ENCODE measurements at regions not wholly inside any gene's neighbourhood (a gene's known extent, or its start where the extent isn't known, plus 50 kb on each side); places are given as distances from the start of the nearest gene placed in this dataset.

DNA sequence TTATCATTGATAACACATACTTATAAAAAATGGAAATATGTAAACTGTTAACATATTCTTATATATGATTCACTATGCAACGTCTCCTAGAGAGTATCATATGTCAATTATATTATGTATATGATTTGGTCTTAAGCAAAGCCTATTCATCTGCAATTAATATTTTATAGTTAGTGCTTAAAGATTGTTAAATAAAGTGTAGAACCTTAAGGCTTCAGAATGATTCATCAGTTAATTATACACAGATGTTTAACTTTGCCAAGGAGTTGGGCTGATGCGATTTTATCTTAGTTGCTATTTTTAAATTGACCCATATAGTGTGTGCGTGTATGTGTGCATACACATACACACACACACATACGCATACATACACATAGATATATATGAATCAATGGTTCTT is 323.1 kb downstream of the RBM43 start (continued):
- TF ChIP-seq, protein P1, sequence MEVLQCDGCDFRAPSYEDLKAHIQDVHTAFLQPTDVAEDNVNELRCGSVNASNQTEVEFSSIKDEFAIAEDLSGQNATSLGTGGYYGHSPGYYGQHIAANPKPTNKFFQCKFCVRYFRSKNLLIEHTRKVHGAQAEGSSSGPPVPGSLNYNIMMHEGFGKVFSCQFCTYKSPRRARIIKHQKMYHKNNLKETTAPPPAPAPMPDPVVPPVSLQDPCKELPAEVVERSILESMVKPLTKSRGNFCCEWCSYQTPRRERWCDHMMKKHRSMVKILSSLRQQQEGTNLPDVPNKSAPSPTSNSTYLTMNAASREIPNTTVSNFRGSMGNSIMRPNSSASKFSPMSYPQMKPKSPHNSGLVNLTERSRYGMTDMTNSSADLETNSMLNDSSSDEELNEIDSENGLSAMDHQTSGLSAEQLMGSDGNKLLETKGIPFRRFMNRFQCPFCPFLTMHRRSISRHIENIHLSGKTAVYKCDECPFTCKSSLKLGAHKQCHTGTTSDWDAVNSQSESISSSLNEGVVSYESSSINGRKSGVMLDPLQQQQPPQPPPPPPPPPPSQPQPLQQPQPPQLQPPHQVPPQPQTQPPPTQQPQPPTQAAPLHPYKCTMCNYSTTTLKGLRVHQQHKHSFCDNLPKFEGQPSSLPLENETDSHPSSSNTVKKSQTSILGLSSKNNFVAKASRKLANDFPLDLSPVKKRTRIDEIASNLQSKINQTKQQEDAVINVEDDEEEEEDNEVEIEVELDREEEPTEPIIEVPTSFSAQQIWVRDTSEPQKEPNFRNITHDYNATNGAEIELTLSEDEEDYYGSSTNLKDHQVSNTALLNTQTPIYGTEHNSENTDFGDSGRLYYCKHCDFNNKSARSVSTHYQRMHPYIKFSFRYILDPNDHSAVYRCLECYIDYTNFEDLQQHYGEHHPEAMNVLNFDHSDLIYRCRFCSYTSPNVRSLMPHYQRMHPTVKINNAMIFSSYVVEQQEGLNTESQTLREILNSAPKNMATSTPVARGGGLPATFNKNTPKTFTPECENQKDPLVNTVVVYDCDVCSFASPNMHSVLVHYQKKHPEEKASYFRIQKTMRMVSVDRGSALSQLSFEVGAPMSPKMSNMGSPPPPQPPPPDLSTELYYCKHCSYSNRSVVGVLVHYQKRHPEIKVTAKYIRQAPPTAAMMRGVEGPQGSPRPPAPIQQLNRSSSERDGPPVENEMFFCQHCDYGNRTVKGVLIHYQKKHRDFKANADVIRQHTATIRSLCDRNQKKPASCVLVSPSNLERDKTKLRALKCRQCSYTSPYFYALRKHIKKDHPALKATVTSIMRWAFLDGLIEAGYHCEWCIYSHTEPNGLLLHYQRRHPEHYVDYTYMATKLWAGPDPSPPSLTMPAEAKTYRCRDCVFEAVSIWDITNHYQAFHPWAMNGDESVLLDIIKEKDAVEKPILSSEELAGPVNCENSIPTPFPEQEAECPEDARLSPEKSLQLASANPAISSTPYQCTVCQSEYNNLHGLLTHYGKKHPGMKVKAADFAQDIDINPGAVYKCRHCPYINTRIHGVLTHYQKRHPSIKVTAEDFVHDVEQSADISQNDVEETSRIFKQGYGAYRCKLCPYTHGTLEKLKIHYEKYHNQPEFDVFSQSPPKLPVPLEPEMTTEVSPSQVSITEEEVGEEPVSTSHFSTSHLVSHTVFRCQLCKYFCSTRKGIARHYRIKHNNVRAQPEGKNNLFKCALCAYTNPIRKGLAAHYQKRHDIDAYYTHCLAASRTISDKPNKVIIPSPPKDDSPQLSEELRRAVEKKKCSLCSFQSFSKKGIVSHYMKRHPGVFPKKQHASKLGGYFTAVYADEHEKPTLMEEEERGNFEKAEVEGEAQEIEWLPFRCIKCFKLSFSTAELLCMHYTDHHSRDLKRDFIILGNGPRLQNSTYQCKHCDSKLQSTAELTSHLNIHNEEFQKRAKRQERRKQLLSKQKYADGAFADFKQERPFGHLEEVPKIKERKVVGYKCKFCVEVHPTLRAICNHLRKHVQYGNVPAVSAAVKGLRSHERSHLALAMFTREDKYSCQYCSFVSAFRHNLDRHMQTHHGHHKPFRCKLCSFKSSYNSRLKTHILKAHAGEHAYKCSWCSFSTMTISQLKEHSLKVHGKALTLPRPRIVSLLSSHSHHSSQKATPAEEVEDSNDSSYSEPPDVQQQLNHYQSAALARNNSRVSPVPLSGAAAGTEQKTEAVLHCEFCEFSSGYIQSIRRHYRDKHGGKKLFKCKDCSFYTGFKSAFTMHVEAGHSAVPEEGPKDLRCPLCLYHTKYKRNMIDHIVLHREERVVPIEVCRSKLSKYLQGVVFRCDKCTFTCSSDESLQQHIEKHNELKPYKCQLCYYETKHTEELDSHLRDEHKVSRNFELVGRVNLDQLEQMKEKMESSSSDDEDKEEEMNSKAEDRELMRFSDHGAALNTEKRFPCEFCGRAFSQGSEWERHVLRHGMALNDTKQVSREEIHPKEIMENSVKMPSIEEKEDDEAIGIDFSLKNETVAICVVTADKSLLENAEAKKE (CRISPR knock-in tag; IDR thresholded peaks at IDR 0.05) = no peak
- TF ChIP-seq STAT1 (IDR thresholded peaks at IDR 0.05; ENCODE audit: unreplicated experiment) (no peak), JUNB (IDR thresholded peaks at IDR 0.05; ENCODE audit: unreplicated experiment) (no peak), EZH2phosphoT487 (IDR thresholded peaks at IDR 0.05; ENCODE audit: unreplicated experiment) (no peak)
- TF ChIP-seq, protein P2, sequence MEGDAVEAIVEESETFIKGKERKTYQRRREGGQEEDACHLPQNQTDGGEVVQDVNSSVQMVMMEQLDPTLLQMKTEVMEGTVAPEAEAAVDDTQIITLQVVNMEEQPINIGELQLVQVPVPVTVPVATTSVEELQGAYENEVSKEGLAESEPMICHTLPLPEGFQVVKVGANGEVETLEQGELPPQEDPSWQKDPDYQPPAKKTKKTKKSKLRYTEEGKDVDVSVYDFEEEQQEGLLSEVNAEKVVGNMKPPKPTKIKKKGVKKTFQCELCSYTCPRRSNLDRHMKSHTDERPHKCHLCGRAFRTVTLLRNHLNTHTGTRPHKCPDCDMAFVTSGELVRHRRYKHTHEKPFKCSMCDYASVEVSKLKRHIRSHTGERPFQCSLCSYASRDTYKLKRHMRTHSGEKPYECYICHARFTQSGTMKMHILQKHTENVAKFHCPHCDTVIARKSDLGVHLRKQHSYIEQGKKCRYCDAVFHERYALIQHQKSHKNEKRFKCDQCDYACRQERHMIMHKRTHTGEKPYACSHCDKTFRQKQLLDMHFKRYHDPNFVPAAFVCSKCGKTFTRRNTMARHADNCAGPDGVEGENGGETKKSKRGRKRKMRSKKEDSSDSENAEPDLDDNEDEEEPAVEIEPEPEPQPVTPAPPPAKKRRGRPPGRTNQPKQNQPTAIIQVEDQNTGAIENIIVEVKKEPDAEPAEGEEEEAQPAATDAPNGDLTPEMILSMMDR (conservative IDR thresholded peaks at IDR 0.05; ENCODE audit: low read depth in 2 of 2) = no peak

DNA sequence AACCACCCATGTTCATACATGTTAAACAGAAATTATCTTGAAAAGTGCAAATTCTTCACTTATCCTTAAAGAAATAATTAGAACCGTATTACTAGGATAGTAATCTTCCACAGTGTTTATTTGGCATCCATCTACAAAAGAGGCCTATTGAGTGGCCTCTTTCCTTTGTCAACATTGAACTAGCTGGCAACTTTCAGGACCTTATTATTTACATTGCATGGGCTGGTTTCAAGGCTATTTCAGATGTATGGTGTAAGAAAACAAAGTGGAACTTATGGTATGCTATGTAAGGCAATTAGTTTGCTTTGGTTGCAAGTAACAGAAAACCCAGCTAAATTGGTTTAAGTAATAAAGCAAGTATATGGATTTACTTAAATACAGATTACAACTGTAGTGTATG is 324.6 kb downstream of the RBM43 start:
- Histone ChIP-seq H3K36me3 (ENCODE audit: insufficient read depth) (0 out of 2 replicates have a peak, but pooled peaks cover 4% of the 10 kb centered on the region), H3K27me3 (ENCODE audit: insufficient read depth) (no peaks in the 10 kb centered on the region), H3K9me2 (ENCODE audit: insufficient read depth) (0 out of 2 replicates have a peak, but pooled peaks cover 3% of the 10 kb centered on the region), H3F3A (replicated peaks; ENCODE audit: low read depth) (no peaks in the 10 kb centered on the region), H3K4me3 (no peak overlapping the region), H3K4me2 (no peak overlapping the region), H2AFZ (no peak overlapping the region), H3K79me2 (replicated peaks; ENCODE audit: insufficient read depth) (no peaks in the 10 kb centered on the region), H4K20me1 (replicated peaks; ENCODE audit: insufficient read depth) (no peaks in the 10 kb centered on the region), H3K27ac (ENCODE audit: low read depth) (no peak overlapping the region), H3K4me1 (ENCODE audit: insufficient read depth) (peaks cover 17% of the 10 kb centered on the region)
- Mint-ChIP-seq H3K4me1 (peaks cover 10% of the 10 kb centered on the region), H3K4me3 (no peak overlapping the region), H3K27me3 (ENCODE audit: insufficient read depth, low read depth, poor library complexity) (peaks cover 2% of the 10 kb centered on the region), H3K27ac (no peak overlapping the region), H3K9me3 (peaks cover 5% of the 10 kb centered on the region; the same call in 1 of the 3 replicates), H3K36me3 (ENCODE audit: low read depth) (peaks cover 6% of the 10 kb centered on the region)
- DNase-seq (ENCODE audit: low spot score) = no peak
- no peak for ATAC-seq
- TF ChIP-seq CREB1 (CRISPR knock-in tag; IDR thresholded peaks at IDR 0.05; ENCODE audit: low read depth) (no peak), ZNF331 (CRISPR knock-in tag; IDR thresholded peaks at IDR 0.05; ENCODE audit: low read depth) (no peak), JUNB (IDR thresholded peaks at IDR 0.05; ENCODE audit: unreplicated experiment) (no peak), STAT1 (IDR thresholded peaks at IDR 0.05; ENCODE audit: unreplicated experiment) (no peak), NANOG (IDR thresholded peaks at IDR 0.05; ENCODE audit: borderline replicate concordance) (no peak), ZNF114 (CRISPR knock-in tag; IDR thresholded peaks at IDR 0.05) (no peak), POLR2AphosphoS5 (IDR thresholded peaks at IDR 0.05; ENCODE audit: low read depth) (no peak), EZH2phosphoT487 (IDR thresholded peaks at IDR 0.05; ENCODE audit: unreplicated experiment) (no peak), EZH2 (IDR thresholded peaks at IDR 0.05; ENCODE audit: low read depth, unreplicated experiment) (no peak)
- TF ChIP-seq, protein P3, sequence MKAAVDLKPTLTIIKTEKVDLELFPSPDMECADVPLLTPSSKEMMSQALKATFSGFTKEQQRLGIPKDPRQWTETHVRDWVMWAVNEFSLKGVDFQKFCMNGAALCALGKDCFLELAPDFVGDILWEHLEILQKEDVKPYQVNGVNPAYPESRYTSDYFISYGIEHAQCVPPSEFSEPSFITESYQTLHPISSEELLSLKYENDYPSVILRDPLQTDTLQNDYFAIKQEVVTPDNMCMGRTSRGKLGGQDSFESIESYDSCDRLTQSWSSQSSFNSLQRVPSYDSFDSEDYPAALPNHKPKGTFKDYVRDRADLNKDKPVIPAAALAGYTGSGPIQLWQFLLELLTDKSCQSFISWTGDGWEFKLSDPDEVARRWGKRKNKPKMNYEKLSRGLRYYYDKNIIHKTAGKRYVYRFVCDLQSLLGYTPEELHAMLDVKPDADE (IDR thresholded peaks at IDR 0.05) = no peak
- TF ChIP-seq, protein P2 (conservative IDR thresholded peaks at IDR 0.05; ENCODE audit: low read depth in 2 of 2) = no peak

All from GM23338 (cell line).